HG02981 (cell line): ENCODE measurements at regions not wholly inside any gene's neighbourhood (a gene's known extent, or its start where the extent isn't known, plus 50 kb on each side); places are given as distances from the start of the nearest gene placed in this dataset.
A peak's percentile ranks its signal among the peaks of the same experiment; 100 is the strongest.

Experiments used
- ATAC-seq: cut with Tn5 transposase; IDR thresholded peaks from one replicate; pipeline ENCODE4 v1.9.1; 2021; ENCODE audit warnings: mild to moderate bottlenecking, moderate library complexity; ENCODE audit not compliant: unreplicated experiment

DNA sequence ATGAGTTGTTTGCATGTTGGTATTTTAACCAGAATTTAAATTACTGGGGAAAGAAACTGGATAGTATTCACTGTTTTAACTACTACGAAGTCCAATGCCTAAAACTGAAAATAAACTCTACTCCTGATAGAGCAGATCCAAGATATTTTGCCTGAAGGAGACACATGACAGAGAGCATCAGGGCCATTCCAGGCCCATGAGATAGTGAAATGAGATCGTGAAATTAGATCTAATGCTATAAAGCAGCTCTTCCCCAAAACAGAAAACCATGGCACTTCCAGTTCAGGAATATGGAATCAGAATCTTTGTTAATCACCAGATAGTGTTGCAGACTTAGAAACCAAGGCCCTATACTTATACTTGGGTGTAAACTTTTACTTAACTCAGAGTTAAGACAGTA lies 124.3 kb upstream of the CACNA2D1 start:
- ATAC-seq: no peak

DNA sequence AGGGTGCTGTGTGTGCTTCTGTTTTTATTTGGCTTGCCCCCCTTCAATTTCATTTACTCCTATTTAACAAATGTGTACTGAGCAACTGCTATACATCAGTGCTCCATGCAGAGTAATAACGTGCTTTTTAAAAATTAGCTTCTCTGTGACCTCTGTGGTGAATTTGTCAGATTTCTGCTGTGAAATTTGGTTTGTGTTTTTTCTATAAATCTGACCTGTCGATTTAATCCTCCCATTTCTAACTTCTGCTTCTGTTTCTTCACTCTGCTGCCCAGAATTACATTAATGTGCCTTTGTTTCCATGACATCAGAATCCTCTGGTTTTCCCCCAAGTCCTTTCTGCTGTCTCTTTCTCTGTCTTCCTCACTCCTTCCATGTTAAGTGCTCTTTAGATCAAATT lies 123.8 kb upstream of the CACNA2D1 start:
- no peak for ATAC-seq

DNA sequence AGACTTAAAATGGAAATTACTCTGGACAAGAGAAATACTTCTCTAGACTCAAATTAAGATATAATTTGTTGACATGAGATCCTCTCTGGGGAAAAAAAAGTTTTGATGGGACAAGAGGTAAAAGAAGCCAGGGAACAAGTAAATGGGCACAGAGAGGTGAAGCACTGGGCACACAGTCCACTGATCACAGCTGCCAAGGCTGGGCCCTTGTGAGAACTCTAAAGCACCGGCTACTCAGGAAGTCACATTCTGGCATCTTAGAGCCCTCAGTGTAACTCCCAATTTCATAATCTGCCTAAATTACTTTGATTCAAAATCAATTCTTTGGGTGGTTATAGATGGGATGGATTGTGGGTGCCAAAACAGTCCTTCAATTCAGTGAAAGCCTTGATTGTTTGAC lies 123.2 kb upstream of the CACNA2D1 start:
- no peak for ATAC-seq

DNA sequence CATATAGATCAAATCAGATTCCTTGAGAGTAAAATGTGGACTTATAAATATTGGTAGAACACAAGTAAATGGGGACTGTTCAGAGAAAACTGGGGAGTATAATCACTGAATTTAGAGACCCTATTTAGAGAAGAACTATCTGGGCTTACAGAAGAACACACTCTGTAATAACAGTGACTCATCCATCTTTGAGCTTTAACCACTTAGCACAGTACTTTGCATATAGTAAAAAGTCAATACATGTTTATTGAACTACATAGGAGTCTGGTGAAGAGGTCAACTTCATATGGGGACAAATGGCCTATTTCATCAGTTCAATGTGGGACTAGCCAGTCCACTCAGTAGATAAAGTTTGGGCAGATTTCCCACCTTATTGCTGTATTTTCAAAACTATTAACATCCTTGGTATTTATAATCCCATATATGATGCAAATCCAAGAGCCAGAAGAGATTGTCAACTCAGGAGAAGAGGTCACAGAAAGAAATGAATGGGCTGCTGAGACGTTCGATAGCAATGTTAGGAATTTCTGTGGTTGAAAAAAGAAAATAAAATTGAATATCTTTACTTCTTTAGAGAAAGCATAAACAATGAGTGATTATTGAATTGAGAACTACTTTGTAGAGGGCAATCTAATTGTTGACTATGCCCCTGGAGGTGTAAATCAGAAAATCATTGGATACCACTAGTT lies 119.3 kb upstream of the CACNA2D1 start:
- ATAC-seq: no peak

DNA sequence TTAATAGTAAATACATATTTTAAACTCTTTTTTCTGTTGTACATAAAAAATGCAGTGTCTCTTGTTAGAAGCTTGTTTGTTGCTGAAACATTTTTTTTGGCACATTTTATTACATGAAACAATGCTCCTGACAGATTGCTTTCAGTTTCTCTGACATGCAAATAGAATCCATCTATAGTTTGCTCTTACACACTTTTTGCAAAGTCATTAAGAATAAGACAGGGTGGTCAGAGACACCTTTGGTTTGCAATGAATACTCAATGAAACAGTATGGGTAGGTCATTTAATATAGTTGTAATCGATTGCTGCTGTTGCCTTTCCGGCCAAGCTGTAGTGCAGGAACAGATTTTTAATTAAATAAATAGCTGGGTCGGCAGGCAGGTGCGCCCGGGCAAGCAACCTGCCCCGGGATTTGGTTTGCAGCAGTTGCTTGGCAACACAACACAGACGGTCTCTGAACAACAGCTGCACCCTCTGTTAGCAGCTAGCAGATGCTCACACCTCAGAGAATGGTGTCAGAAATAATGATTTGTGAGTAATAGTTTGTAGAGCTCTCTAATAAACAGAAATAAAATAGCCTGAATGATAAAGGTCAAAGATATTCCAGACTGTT lies 115.7 kb upstream of the CACNA2D1 start:
- peak; percentile 78 for ATAC-seq

DNA sequence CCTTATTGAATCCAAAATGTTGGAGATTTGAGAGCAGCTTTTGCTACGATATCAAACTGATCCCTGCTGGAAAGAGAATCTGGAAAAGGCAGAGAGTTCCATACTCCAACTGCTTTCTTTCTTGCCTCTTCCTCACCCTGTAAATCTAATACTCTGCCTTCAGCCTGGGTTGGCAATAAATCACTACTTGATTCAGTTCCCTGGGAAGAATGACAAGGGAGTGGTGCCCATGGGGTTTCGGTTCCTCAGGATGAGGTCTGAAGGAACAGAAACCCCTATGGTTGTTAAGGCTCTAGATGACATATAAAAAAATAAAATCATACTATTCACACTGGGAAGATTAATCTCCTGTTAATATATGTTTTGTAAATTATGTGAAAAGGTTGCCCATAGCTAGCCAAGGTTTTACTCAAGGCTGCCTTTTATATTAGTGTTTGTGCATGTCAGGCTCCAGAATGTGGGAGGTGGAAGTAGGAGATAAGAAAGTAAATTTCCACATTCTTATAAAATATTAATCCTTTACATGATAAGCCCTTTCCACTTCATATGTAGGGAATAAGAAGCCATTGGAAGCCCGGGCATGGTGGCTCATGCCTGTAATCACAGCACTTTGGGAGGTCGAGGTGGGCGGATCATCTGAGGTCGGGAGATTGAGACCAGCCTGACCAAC lies 106.2 kb upstream of the CACNA2D1 start:
- no peak for ATAC-seq

DNA sequence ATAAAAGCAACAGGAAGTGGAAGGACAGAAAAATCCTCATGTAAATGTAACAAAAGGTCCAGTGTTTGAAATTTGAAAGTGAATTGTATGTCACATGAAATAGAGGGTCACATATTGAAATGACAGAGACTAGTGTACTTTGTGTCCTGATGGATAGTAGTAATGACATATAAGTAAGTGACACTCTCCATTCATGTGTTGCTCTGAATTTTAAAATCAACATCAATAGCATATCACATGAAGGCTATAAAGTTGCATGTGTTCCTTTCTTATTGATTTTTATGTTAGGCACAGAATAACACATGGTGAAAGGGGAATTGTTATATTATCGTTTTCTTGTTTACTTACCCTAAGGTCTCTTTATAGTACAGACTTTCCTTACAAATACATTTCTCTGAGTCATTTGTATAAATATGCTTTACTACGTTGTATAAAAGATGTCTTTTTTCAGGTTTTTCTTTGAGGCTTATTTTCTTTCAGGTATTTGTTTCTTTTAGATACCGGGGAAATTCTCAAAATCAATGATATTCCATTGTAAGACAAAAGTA lies 104.6 kb upstream of the CACNA2D1 start:
- no peak for ATAC-seq

DNA sequence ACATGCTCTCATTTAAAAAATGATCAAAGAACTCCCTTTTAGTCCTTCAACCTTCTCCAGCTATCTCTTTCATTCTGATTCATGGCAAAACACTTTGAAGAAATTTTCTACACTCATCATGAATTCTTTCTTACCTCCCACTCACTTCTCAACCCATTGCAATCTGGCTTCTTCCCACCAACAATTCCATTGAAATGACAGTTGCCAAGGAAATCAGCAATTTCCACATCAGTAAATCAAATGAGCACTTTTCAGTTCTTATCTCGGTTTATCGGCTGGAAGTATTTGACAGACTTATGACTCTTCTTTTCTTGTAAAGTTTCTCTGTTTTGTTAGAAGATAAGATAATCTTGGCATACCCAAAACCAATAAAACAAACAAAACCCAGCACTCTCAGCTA lies 99.1 kb upstream of the CACNA2D1 start:
- ATAC-seq: no peak

DNA sequence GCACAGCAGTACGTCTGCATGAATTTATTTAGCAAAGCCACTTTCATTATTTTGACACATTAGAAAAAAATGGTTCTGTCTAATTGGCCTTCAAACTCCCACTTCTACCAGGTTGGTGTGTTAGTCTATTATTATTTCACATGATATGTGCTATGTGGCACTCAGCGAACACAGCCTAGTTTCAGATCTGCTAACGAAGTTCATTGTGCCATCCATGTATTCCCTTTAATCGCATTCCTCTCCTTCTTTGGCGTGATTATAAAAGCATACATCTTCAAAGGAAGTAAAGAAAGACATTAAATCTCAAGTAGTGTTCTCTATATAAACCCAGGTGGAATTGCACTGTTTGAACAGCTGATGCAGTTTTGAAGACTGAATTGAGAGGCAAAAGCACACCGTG lies 96.4 kb upstream of the CACNA2D1 start:
- no peak for ATAC-seq

DNA sequence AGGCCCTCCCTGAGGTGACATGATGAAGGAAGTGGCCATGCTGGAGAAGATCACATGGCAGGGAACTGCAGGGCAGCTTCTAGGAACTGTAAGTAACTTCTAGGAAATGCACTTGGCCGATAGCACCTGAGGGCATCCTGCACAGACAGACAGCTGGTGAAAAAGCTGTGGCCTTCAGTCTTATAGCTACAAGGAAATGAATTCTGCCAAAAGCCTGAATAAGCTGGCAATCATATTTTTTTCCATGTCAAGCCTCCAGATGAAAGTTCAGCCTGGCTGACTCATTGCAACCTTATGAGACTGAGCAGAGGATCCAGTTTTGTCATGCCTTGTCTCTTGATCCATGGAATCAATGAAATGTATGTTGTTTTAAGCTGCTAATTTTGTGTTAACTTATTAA lies 91.1 kb upstream of the CACNA2D1 start:
- ATAC-seq: no peak

DNA sequence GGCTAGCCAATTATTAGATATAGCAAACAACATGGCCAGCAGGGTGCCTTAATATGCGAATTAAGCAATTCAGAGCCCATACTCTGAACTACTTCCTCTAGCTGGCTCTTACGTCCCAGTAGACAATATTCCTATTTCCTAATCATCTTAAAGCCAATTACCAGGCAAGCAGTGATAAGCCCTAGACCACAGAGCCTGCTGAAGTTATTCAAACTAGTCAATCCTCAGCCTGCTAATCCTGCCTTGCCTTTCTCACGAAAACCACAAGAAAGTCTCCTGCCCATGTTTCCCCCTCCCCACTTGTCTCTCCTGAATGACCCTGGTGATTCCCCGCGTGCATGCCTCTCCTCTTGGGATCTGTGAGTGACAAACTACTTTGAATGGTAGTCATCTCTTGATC lies 86.8 kb upstream of the CACNA2D1 start:
- no peak for ATAC-seq

DNA sequence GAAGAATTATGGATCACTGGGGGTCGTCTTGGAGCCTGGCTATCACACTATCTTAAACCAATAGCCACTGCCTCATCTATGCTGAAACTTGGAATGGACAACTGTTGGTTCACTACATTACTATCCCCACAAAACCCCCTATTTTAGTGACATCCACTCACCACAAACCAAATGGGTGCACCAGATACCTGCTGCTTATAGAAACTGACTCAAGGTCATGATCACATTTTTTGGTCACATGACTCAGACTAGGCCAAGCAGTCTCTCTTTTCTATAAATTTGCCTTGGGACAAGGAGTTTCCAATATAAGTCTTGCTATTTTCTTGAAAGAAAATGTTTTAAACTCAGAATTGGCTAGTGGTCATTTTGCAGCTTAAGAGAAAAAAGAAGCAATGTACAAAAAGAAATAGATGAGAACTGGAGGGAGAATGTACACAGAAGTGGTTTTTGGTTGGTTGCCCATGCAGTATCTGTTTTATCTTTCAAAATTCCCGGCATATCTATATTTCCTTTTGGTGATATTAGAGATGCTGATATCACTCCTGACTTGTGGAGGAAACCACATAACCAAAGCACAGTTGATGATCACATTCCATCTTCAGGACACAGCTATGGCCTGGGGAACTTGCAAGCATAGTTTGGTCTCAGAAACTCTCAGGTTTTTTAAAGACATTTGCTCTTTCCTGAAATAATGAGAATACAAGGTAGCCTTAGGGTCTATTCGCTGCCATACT lies 85.2 kb upstream of the CACNA2D1 start:
- ATAC-seq: no peak

DNA sequence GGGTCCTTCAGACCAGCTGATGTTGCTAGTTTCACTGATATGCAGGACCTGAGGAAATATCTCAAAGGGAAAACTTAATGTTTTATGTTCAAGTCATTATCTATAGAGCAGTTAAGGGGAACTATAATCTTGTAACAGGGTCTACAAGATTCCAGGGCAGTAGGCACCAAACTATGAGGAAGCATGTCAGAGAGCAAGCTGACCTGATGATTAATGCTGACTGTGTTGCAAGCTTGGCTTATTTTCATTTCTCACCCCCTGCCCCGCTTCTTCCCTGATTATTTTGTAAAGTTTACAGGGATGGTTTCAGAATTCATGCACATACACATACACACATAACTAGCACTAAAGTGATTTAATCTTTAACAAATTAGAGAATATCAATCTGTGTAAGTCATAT lies 84.3 kb upstream of the CACNA2D1 start:
- ATAC-seq: no peak

DNA sequence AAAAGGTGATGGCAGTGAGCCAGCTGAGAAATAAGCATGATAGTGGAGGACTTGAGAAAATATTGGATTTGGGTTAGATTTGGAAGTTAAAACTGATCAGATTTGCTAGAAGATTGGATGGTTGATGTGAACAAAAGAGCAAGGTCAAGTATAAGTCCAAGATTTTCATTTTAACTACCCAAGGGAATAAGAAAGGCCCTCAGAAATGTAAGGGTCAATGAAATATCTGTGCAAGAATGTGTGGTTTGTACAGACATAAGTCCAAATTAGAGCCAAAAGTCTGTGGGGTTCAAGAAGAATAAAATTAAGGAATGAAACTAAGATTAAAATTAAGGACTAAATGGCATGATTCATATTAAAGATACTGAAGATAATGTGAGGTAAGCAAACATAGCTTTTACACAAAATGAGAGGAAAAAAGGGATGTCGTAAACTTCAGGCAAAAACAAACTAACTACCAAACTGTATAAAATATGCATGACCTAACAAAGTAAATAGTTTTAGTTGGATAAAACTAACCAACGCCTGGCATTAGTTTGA lies 78.4 kb upstream of the CACNA2D1 start:
- ATAC-seq: no peak

DNA sequence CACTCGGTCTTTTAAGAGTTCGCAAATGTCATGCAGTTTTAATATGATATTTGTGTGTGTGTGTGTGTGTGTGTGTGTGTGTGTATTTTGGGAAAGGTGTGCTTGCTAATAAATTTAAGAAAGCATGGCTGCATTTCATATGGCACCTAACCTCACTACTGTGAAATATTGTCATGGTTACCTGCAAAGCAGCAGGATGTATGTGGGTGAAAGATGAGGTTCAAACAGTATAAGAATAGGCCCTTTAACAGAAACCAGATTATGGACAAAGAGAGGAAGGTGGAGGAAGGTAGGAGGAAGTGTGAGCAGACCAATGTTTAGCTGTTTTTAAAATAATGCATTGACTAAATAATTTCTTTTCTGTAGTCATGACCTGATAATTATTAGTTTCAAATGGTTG lies 73.5 kb upstream of the CACNA2D1 start:
- ATAC-seq: no peak

DNA sequence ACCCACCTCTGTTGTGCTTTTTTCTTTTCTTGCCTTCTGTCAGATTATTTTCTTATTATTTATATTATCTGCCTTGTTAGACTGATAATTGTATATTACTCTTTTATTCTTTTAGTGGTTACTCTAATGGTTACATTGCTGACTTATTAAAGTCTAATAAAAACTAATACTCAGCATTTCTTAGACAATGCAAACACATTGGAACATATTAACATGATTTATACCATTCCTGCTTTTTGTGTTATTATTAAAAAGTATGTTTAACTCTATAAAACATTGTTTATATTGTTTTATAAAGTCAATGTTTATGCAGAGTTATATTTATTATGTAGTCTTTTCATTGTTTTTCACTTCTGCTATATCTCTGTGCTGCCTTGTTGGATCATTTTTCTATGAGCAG lies 68.0 kb upstream of the CACNA2D1 start:
- no peak for ATAC-seq

DNA sequence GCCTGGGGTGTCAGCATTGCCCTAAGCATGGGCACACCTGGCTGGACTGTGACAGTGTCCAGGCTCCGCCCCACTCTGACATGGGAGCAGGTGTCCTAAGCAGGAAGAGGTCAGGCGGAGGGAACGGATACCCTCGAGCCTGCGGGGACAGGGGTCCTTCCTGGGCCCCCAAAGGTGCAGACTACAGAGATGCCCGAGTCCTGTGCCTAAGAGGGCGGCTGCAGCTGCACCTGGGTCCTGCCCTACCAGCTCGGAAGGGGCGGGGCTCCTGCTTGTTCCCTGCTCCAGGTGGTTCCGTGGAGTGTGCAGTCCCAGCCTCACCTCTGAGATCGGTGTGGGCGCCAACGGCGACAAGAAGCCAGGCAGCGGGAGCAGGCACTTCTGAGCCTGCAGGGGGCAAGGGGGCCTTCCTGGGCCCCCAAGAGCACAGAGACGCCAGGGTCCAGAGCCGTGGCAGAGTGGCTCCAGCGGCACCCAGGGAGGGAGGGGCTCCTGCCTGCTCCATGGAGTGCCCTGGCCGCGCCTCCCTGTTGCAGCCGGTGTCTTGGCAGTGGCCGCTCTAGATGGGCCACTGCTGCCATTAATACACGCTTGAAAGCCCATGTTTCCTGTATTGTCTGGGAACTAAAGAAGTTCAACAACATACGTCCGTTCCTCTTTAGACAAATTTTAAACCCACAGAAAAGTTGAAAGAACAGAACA lies 64.5 kb upstream of the CACNA2D1 start:
- no peak for ATAC-seq

DNA sequence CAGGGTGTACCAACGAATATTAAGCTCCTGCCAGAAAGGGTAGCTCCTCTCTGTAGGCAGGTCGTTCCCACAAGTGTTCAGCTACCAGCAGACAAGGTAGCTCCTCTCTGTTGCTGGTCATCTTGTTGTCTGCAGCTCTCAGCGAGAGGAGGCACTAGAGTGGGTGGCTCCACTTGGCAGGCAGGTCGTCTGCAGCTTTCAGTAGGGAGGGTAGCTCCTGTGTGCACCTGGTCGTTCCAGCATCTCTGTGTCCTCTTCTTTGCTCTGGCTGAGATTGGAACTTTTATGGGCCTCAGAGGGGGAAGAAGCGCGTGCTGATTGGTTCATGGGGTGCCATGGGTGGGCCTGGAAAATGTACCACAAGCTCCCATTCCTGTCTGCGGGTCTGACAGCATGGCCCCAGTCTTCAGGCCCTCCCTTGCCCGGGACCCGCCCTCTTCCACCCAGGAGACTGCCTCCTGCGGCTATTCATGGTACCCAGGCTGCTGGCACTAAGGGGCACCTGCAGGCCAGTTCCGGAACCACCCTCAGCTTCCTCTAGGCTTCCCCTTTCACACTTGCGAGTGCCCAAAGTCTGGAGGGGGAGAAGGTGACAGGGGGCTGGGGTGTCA lies 63.9 kb upstream of the CACNA2D1 start:
- ATAC-seq: no peak

DNA sequence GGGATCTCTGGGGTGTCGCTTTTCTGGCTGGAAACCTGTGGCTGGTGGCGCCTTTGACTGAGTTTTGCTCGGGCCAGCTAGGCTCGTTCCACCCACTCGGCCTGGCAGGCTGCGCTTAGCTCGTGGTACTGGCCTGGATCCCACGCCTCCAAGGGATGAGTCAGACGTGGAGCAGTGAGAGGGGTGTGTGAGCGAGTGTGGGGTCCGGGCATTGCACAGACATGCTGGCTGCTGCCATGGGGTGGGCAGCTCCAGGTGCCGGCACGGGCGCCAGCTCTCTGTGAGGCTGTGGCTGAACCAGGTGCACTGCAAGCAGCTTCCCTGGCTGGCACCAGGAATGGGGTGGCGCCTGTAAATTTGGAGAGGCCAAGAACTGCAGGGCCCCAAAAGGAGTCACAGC lies 63.1 kb upstream of the CACNA2D1 start:
- no peak for ATAC-seq

DNA sequence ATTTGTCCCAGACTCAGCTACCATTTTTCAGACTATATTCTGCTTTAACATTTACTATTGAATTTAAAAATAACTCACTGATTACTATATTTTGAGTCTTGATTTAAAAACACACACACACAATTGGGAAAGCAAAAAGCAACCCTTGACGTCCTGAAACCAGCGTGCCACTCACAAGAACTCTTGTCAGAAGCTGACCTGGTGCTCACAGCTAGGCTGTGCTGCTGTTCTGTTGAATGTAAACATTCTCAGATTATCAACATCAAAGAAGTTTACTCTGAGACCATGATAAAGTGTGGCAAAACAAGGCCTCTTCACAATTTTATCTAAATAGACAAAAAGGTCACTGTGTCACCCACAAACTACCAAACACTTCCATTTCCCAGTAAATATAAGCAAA lies 62.6 kb upstream of the CACNA2D1 start:
- ATAC-seq: no peak
